ENCODE measurements at regions not wholly inside any gene's neighbourhood (a gene's known extent, or its start where the extent isn't known, plus 50 kb on each side); places are given as distances from the start of the nearest gene placed in this dataset.

- no CpG with 5 or more reads among the region's 6 CpGs for WGBS (ENCODE audit: extremely low coverage, insufficient coverage, insufficient read length)
- Histone ChIP-seq H2BK120ac (ENCODE audit: insufficient read depth, low read length, poor library complexity) (no peak overlapping the region), H2AFZ (ENCODE audit: insufficient read depth, low read length, poor library complexity) (no peak overlapping the region)
Observed at GRCh38 chr15:46131876-46132275, 497.0 kb downstream of the SQOR start.

GRCh38 chr15:46137443-46137842, 502.6 kb downstream of the SQOR start:
- no peak overlapping the region for H4K91ac ChIP-seq (ENCODE audit: low read depth, low read length)
- H4K8ac ChIP-seq (ENCODE audit: low read depth, low read length), result no peak overlapping the region
- no peak overlapping the region for H2AFZ ChIP-seq (ENCODE audit: insufficient read depth, low read length, poor library complexity)
- H3K27ac ChIP-seq (ENCODE audit: low read depth, low read length), result no peak overlapping the region
- peaks cover 2% of the 10 kb centered on the region for H3K9me3 ChIP-seq (ENCODE audit: insufficient read depth, low read depth, low read length)
- no peaks in the 10 kb centered on the region for H3K4me1 ChIP-seq (ENCODE audit: control insufficient read depth in 1 of 2, insufficient read depth in 2 of 2, low read length in 2 of 2)
- no peaks in the 10 kb centered on the region for H3K27me3 ChIP-seq (ENCODE audit: insufficient read depth, low read length)
- H2BK12ac ChIP-seq (ENCODE audit: low read length), result no peak overlapping the region
- H3K4me3 ChIP-seq (ENCODE audit: low read depth, low read length), result no peak overlapping the region
- no peak overlapping the region for H4K12ac ChIP-seq (ENCODE audit: low read depth, low read length)
- H3K79me1 ChIP-seq (ENCODE audit: low read length), result no peaks in the 10 kb centered on the region
- no peak overlapping the region for H3K4ac ChIP-seq (ENCODE audit: low read depth, low read length)
- no peak overlapping the region for H3K23ac ChIP-seq (ENCODE audit: low read length)
- H2AK5ac ChIP-seq (ENCODE audit: low read length), result no peak overlapping the region
- no peak overlapping the region for H3K4me2 ChIP-seq (ENCODE audit: low read length)
- H3K36me3 ChIP-seq (ENCODE audit: control insufficient read depth in 1 of 2, insufficient read depth in 2 of 2, low read length in 2 of 2), result no peaks in the 10 kb centered on the region
- no peak overlapping the region for H2BK5ac ChIP-seq (ENCODE audit: low read depth, low read length, poor library complexity)
- H3K79me2 ChIP-seq (ENCODE audit: control insufficient read depth, insufficient read depth, low read length, poor library complexity), result no peaks in the 10 kb centered on the region
- H3K9ac ChIP-seq (ENCODE audit: low read length), result no peak overlapping the region
- H3K18ac ChIP-seq (ENCODE audit: low read length), result no peak overlapping the region
- WGBS (ENCODE audit: extremely low coverage, insufficient coverage, insufficient read length), result no CpG with 5 or more reads among the region's 2 CpGs
- no peak overlapping the region for H3K14ac ChIP-seq (ENCODE audit: low read length)
- no peak for DNase-seq
- H2BK120ac ChIP-seq (ENCODE audit: insufficient read depth, low read length, poor library complexity), result no peak overlapping the region

More at GRCh38 chr15:46131876-46132275, 497.0 kb downstream of the SQOR start:
- H3K9ac ChIP-seq (ENCODE audit: low read length), result no peak overlapping the region
- peak overlapping the region; percentile 12 for H3K4me3 ChIP-seq (ENCODE audit: low read depth, low read length)
- H2BK12ac ChIP-seq (ENCODE audit: low read length), result no peak overlapping the region
- no peaks in the 10 kb centered on the region for H3K4me1 ChIP-seq (ENCODE audit: control insufficient read depth in 1 of 2, insufficient read depth in 2 of 2, low read length in 2 of 2)
- H3K27ac ChIP-seq (ENCODE audit: low read depth, low read length), result no peak overlapping the region
- DNase-seq, result no peak
- no peak overlapping the region for H4K91ac ChIP-seq (ENCODE audit: low read depth, low read length)
- H2AK5ac ChIP-seq (ENCODE audit: low read length), result no peak overlapping the region
- no peak overlapping the region for H2BK5ac ChIP-seq (ENCODE audit: low read depth, low read length, poor library complexity)
- no peak overlapping the region for H4K12ac ChIP-seq (ENCODE audit: low read depth, low read length)
- no peak overlapping the region for H4K8ac ChIP-seq (ENCODE audit: low read depth, low read length)
- no peaks in the 10 kb centered on the region for H3K79me1 ChIP-seq (ENCODE audit: low read length)
- H3K14ac ChIP-seq (ENCODE audit: low read length), result no peak overlapping the region
- H3K23ac ChIP-seq (ENCODE audit: low read length), result peak overlapping the region; percentile 46
- no peak overlapping the region for H3K18ac ChIP-seq (ENCODE audit: low read length)
- H3K4me2 ChIP-seq (ENCODE audit: low read length), result no peak overlapping the region
- no peaks in the 10 kb centered on the region for H3K27me3 ChIP-seq (ENCODE audit: insufficient read depth, low read length)
- no peak overlapping the region for H3K4ac ChIP-seq (ENCODE audit: low read depth, low read length)
- H3K79me2 ChIP-seq (ENCODE audit: control insufficient read depth, insufficient read depth, low read length, poor library complexity), result no peaks in the 10 kb centered on the region
- no peaks in the 10 kb centered on the region for H3K36me3 ChIP-seq (ENCODE audit: control insufficient read depth in 1 of 2, insufficient read depth in 2 of 2, low read length in 2 of 2)
- H3K9me3 ChIP-seq (ENCODE audit: insufficient read depth, low read depth, low read length), result peaks cover 6% of the 10 kb centered on the region

- no peaks in the 10 kb centered on the region for H3K79me1 ChIP-seq (ENCODE audit: low read length)
- no CpG with 5 or more reads among the region's 3 CpGs for WGBS (ENCODE audit: extremely low coverage, insufficient coverage, insufficient read length)
- no peak overlapping the region for H3K4ac ChIP-seq (ENCODE audit: low read depth, low read length)
- H3K23ac ChIP-seq (ENCODE audit: low read length), result no peak overlapping the region
- no peak overlapping the region for H3K4me3 ChIP-seq (ENCODE audit: low read depth, low read length)
- no peak overlapping the region for H3K27ac ChIP-seq (ENCODE audit: low read depth, low read length)
- no peak overlapping the region for H4K91ac ChIP-seq (ENCODE audit: low read depth, low read length)
- H3K9me3 ChIP-seq (ENCODE audit: insufficient read depth, low read depth, low read length), result peaks cover 5% of the 10 kb centered on the region
- H3K79me2 ChIP-seq (ENCODE audit: control insufficient read depth, insufficient read depth, low read length, poor library complexity), result no peaks in the 10 kb centered on the region
- H2AFZ ChIP-seq (ENCODE audit: insufficient read depth, low read length, poor library complexity), result no peak overlapping the region
- DNase-seq, result no peak
- H2BK120ac ChIP-seq (ENCODE audit: insufficient read depth, low read length, poor library complexity), result no peak overlapping the region
- no peak overlapping the region for H2AK5ac ChIP-seq (ENCODE audit: low read length)
- no peaks in the 10 kb centered on the region for H3K4me1 ChIP-seq (ENCODE audit: control insufficient read depth in 1 of 2, insufficient read depth in 2 of 2, low read length in 2 of 2)
- no peak overlapping the region for H3K18ac ChIP-seq (ENCODE audit: low read length)
- peak overlapping the region; percentile 8 for H3K9ac ChIP-seq (ENCODE audit: low read length)
- no peak overlapping the region for H4K12ac ChIP-seq (ENCODE audit: low read depth, low read length)
- H3K36me3 ChIP-seq (ENCODE audit: control insufficient read depth in 1 of 2, insufficient read depth in 2 of 2, low read length in 2 of 2), result no peaks in the 10 kb centered on the region
- no peak overlapping the region for H4K8ac ChIP-seq (ENCODE audit: low read depth, low read length)
- H2BK12ac ChIP-seq (ENCODE audit: low read length), result no peak overlapping the region
- no peak overlapping the region for H3K4me2 ChIP-seq (ENCODE audit: low read length)
- H3K14ac ChIP-seq (ENCODE audit: low read length), result no peak overlapping the region
- no peak overlapping the region for H2BK5ac ChIP-seq (ENCODE audit: low read depth, low read length, poor library complexity)
- H3K27me3 ChIP-seq (ENCODE audit: insufficient read depth, low read length), result no peaks in the 10 kb centered on the region
Observed at GRCh38 chr15:46146002-46146401, 511.2 kb downstream of the SQOR start.

- Histone ChIP-seq H3K79me1 (ENCODE audit: low read length) (no peaks in the 10 kb centered on the region), H3K4me3 (ENCODE audit: low read depth, low read length) (no peak overlapping the region), H2AK5ac (ENCODE audit: low read length) (no peak overlapping the region), H3K27ac (ENCODE audit: low read depth, low read length) (no peak overlapping the region), H2BK12ac (ENCODE audit: low read length) (no peak overlapping the region), H3K27me3 (ENCODE audit: insufficient read depth, low read length) (no peaks in the 10 kb centered on the region), H4K91ac (ENCODE audit: low read depth, low read length) (no peak overlapping the region), H3K4ac (ENCODE audit: low read depth, low read length) (no peak overlapping the region), H3K9me3 (ENCODE audit: insufficient read depth, low read depth, low read length) (peaks cover 5% of the 10 kb centered on the region), H3K9ac (ENCODE audit: low read length) (no peak overlapping the region), H3K4me1 (ENCODE audit: control insufficient read depth in 1 of 2, insufficient read depth in 2 of 2, low read length in 2 of 2) (no peaks in the 10 kb centered on the region), H4K8ac (ENCODE audit: low read depth, low read length) (no peak overlapping the region), H3K18ac (ENCODE audit: low read length) (no peak overlapping the region), H3K14ac (ENCODE audit: low read length) (no peak overlapping the region), H2AFZ (ENCODE audit: insufficient read depth, low read length, poor library complexity) (no peak overlapping the region), H3K23ac (ENCODE audit: low read length) (no peak overlapping the region), H3K79me2 (ENCODE audit: control insufficient read depth, insufficient read depth, low read length, poor library complexity) (no peaks in the 10 kb centered on the region), H3K4me2 (ENCODE audit: low read length) (no peak overlapping the region), H2BK5ac (ENCODE audit: low read depth, low read length, poor library complexity) (no peak overlapping the region), H2BK120ac (ENCODE audit: insufficient read depth, low read length, poor library complexity) (no peak overlapping the region), H3K36me3 (ENCODE audit: control insufficient read depth in 1 of 2, insufficient read depth in 2 of 2, low read length in 2 of 2) (no peaks in the 10 kb centered on the region), H4K12ac (ENCODE audit: low read depth, low read length) (no peak overlapping the region)
- no CpG with 5 or more reads among the region's 2 CpGs for WGBS (ENCODE audit: extremely low coverage, insufficient coverage, insufficient read length)
- no peak for DNase-seq
Observed at GRCh38 chr15:46146915-46147314, 512.1 kb downstream of the SQOR start.
